ENCODE measurements at regions not wholly inside any gene's neighbourhood (a gene's known extent, or its start where the extent isn't known, plus 50 kb on each side); places are given as distances from the start of the nearest gene placed in this dataset.

DNA sequence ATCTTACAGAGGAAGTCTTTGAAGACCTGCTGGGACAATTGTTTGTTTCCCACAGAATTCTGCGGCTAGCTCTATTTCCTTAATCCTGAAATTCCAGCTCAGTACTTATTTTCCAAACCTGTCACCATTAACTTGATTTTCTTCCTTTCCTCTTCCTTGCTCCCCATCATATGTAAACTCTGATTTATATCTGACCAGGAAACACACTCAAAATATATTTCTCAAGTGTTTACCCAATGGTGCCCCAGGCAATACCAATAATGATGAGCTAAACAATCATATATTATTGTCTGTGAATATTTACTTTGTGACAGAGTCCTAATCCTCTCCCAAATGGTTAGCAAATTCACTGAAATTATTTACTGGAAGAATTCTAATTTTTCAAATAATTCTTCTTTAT, 597.3 kb downstream of the PKHD1 start:
- TF ChIP-seq CEBPB (IDR thresholded peaks at IDR 0.05; ENCODE audit: borderline replicate concordance in 1 of 2, low read depth in 2 of 2, low read length in 2 of 2), result no peak
- TF ChIP-seq MXI1 (IDR thresholded peaks at IDR 0.05; ENCODE audit: low read depth, low read length), result no peak
- no peak for TF ChIP-seq SRF (IDR thresholded peaks at IDR 0.05; ENCODE audit: low read depth in 2 of 2, low read length in 2 of 2)
- TF ChIP-seq, protein P1, sequence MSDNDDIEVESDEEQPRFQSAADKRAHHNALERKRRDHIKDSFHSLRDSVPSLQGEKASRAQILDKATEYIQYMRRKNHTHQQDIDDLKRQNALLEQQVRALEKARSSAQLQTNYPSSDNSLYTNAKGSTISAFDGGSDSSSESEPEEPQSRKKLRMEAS (IDR thresholded peaks at IDR 0.05; ENCODE audit: low read depth, low read length), result no peak
- TF ChIP-seq CTCF (IDR thresholded peaks at IDR 0.05 in 2 of 3, conservative IDR thresholded peaks at IDR 0.05 in 1 of 3; ENCODE audit: control insufficient read depth in 2 of 3, extremely low read depth in 1 of 3, insufficient read depth in 1 of 3, low read depth in 3 of 3, low read length in 3 of 3), result no peak
- TF ChIP-seq POLR2AphosphoS5 (IDR thresholded peaks at IDR 0.05; ENCODE audit: low read length), result no peak

Data from GM12878 (cell line).